HCT116 (cell line): ENCODE measurements at regions not wholly inside any gene's neighbourhood (a gene's known extent, or its start where the extent isn't known, plus 50 kb on each side); places are given as distances from the start of the nearest gene placed in this dataset.

ENCODE experiments used
- POLR2A ChIP-seq: IDR thresholded peaks from 2 replicates; pipeline ENCODE4 v1.7.0; 2011; ENCODE audit warnings: borderline replicate concordance; ENCODE audit not compliant: insufficient read depth, insufficient read length; ENCODE audit errors: extremely low read depth
- SRF ChIP-seq: IDR thresholded peaks from 2 replicates; pipeline ENCODE4 v1.6.1; 2012; ENCODE audit warnings: low read depth
- YY1 ChIP-seq: IDR thresholded peaks from 2 replicates; pipeline ENCODE4 v1.6.1; 2011; ENCODE audit warnings: low read length, low read depth, moderate library complexity, mild to moderate bottlenecking; ENCODE audit not compliant: insufficient replicate concordance; ENCODE audit errors: extremely low read depth
- ZFX ChIP-seq: fragments of 450-650 bp; IDR thresholded peaks from 2 replicates; pipeline ENCODE4 v1.6.1; 2017
- TF ChIP-seq, protein P1 (sequence below), 3 experiments: fragments of 200-600 bp in 1 of 3; sonication (generic) in 1 of 3; IDR thresholded peaks in 2 of 3; conservative IDR thresholded peaks in 1 of 3; 2 replicates each; pipeline ENCODE4 v1.5.1; 2012 to 2017; ENCODE audit warnings: low read depth in 2 of 3, low read length in 2 of 3, antibody characterized with exemption in 1 of 3, borderline replicate concordance in 1 of 3, control low read depth in 1 of 3, mild to moderate bottlenecking in 1 of 3, mixed read lengths in 1 of 3, mixed run types in 1 of 3, moderate library complexity in 1 of 3; ENCODE audit not compliant: insufficient read depth in 1 of 3
- TF ChIP-seq, protein P2 (sequence below): IDR thresholded peaks from 2 replicates; pipeline ENCODE4 v1.6.1; 2012

DNA sequence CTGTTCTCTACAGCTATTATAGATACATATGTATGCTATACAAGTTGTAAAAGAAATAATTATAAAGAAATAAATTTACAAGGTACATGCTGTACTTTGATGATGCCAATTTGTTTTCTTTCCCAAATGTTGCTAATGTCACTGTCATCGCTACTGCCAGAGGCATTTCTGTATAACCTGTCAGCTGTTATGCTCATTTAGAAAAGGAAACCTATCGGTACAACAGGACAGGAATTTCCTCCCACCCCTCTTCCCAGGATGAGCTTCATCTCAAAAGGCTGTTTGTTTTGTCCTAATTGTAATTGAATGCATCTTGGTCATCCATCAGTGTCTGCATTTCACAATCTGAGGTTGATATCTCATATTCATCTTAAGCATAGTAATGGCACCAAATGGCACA, 975.7 kb downstream of the TTLL7 start:
- TF ChIP-seq SRF, result no peak
- TF ChIP-seq, protein P1, sequence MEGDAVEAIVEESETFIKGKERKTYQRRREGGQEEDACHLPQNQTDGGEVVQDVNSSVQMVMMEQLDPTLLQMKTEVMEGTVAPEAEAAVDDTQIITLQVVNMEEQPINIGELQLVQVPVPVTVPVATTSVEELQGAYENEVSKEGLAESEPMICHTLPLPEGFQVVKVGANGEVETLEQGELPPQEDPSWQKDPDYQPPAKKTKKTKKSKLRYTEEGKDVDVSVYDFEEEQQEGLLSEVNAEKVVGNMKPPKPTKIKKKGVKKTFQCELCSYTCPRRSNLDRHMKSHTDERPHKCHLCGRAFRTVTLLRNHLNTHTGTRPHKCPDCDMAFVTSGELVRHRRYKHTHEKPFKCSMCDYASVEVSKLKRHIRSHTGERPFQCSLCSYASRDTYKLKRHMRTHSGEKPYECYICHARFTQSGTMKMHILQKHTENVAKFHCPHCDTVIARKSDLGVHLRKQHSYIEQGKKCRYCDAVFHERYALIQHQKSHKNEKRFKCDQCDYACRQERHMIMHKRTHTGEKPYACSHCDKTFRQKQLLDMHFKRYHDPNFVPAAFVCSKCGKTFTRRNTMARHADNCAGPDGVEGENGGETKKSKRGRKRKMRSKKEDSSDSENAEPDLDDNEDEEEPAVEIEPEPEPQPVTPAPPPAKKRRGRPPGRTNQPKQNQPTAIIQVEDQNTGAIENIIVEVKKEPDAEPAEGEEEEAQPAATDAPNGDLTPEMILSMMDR (IDR thresholded peaks at IDR 0.05 in 2 of 3, conservative IDR thresholded peaks at IDR 0.05 in 1 of 3; ENCODE audit: borderline replicate concordance in 1 of 3, insufficient read depth in 1 of 3, low read depth in 2 of 3, low read length in 2 of 3), result no peak
- TF ChIP-seq, protein P2, sequence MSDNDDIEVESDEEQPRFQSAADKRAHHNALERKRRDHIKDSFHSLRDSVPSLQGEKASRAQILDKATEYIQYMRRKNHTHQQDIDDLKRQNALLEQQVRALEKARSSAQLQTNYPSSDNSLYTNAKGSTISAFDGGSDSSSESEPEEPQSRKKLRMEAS, result no peak
- TF ChIP-seq POLR2A, result no peak
- no peak for TF ChIP-seq ZFX
- no peak for TF ChIP-seq YY1
